ENCODE measurements at regions not wholly inside any gene's neighbourhood (a gene's known extent, or its start where the extent isn't known, plus 50 kb on each side); places are given as distances from the start of the nearest gene placed in this dataset.

- in situ Hi-C loops (cut with HindIII; ENCODE audit: extremely low pct_ligation_motif_present, low pct_unique_long_range_greater_than_20kb): no loop called here
- DNase-seq (ENCODE audit: low spot score) (no peak), ATAC-seq (no peak), FAIRE-seq (no peak)
- H3K27me3 ChIP-seq (ENCODE audit: control insufficient read depth in 1 of 2, insufficient read depth in 2 of 2, low read length in 2 of 2): peaks cover 1 to 27% of the 10 kb centered on the region in 2 experiments; a peak in 4 of 5 replicates
- H3K4me1 ChIP-seq (ENCODE audit: insufficient read depth, low read length): no peaks in the 10 kb centered on the region
- no peak overlapping the region for H2AFZ ChIP-seq (ENCODE audit: low read length)
- no peak overlapping the region for H3K9ac ChIP-seq (ENCODE audit: insufficient read depth, low read depth, low read length)
- no peaks in the 10 kb centered on the region for H3K9me3 ChIP-seq (ENCODE audit: low read length)
- no peaks in the 10 kb centered on the region for H3K36me3 ChIP-seq (replicated peaks in 1 of 2; ENCODE audit: control insufficient read depth in 1 of 2, insufficient read depth in 2 of 2, low read length in 2 of 2)
- ChIA-PET POLR2A (no interaction called here), CTCF (ENCODE audit: low intra/inter-chr PET ratio, low total read pairs) (no interaction called here)
- TF ChIP-seq HOXD1 (CRISPR knock-in tag; IDR thresholded peaks at IDR 0.05) (no peak), ZMAT5 (CRISPR knock-in tag; IDR thresholded peaks at IDR 0.05; ENCODE audit: borderline replicate concordance, low read depth) (no peak), PREB (CRISPR knock-in tag; IDR thresholded peaks at IDR 0.05) (no peak), ZBTB39 (CRISPR knock-in tag; IDR thresholded peaks at IDR 0.05) (no peak), ZBTB4 (CRISPR knock-in tag; IDR thresholded peaks at IDR 0.05; ENCODE audit: borderline replicate concordance) (no peak), SUZ12 (IDR thresholded peaks at IDR 0.05; ENCODE audit: low read depth, low read length) (no peak), MXI1 (IDR thresholded peaks at IDR 0.05; ENCODE audit: borderline replicate concordance, low read depth, low read length) (no peak), HNF1B (CRISPR knock-in tag; IDR thresholded peaks at IDR 0.05) (no peak), CHD2 (IDR thresholded peaks at IDR 0.05; ENCODE audit: low read depth, low read length) (no peak), ZNF343 (CRISPR knock-in tag; IDR thresholded peaks at IDR 0.05) (no peak), ZFP41 (CRISPR knock-in tag; IDR thresholded peaks at IDR 0.05; ENCODE audit: borderline replicate concordance) (no peak), NFIC (IDR thresholded peaks at IDR 0.05; ENCODE audit: low read length) (no peak)
- no peak overlapping the region for H3K4me3 ChIP-seq (replicated peaks in 1 of 3; ENCODE audit: insufficient read depth in 1 of 3, low read depth in 2 of 3, low read length in 3 of 3)
- intact Hi-C loops (cut with micrococcal nuclease; ENCODE audit: unreplicated experiment): no loop called here
- no peaks in the 10 kb centered on the region for H3K79me2 ChIP-seq (ENCODE audit: insufficient read depth, low read length)
- H4K20me1 ChIP-seq (ENCODE audit: insufficient read depth, low read length): no peaks in the 10 kb centered on the region
- no peak overlapping the region for H3K27ac ChIP-seq (ENCODE audit: extremely low read length, insufficient read depth, low read length)
- BruUV-seq (replicated peaks): no TSS peak
- no peak overlapping the region for H3K4me2 ChIP-seq (ENCODE audit: low read depth, low read length)
Measured at GRCh38 chr6:56347526-56347925, 100.1 kb upstream of the COL21A1 start.

All from HepG2 (cell line).